ENCODE measurements at regions not wholly inside any gene's neighbourhood (a gene's known extent, or its start where the extent isn't known, plus 50 kb on each side); places are given as distances from the start of the nearest gene placed in this dataset.
A peak's percentile ranks its signal among the peaks of the same experiment; 100 is the strongest.
"Not testable (repeated sequence)": the region's sequence is repeated elsewhere in the genome, so short reads cannot be mapped to it uniquely, and the experiment has no call there.

- Histone ChIP-seq H3K9ac (ENCODE audit: low read length in 2 of 2) (no peak overlapping the region), H3K27ac (ENCODE audit: low read length) (no peak overlapping the region), H3K9me3 (ENCODE audit: control insufficient read depth in 2 of 2, low read length in 2 of 2) (peaks cover 4 to 13% of the 10 kb centered on the region in 2 donors), H3K4me3 (ENCODE audit: low read length in 2 of 2) (no peak overlapping the region), H3K36me3 (ENCODE audit: control insufficient read depth in 2 of 2, insufficient read depth in 2 of 2, low read length in 2 of 2) (no peaks in the 10 kb centered on the region), H3K27me3 (ENCODE audit: control insufficient read depth in 1 of 2, insufficient read depth in 2 of 2, low read length in 2 of 2) (no peaks in the 10 kb centered on the region), H3K4me1 (ENCODE audit: control insufficient read depth, insufficient read depth, low read length) (peaks cover 7% of the 10 kb centered on the region)
Observed at GRCh38 chr2:238521870-238522269, 95.1 kb downstream of the ASB1 start.

- Histone ChIP-seq H3K9me3 (ENCODE audit: control insufficient read depth in 2 of 2, low read length in 2 of 2) (peaks cover 0 to 3% of the 10 kb centered on the region in 2 donors), H3K9ac (ENCODE audit: low read length in 2 of 2) (peak overlapping the region in 1 of 2 donors; percentile 45), H3K27ac (ENCODE audit: low read length) (peak overlapping the region; percentile 69), H3K4me3 (ENCODE audit: low read length in 2 of 2) (peak overlapping the region in 1 of 2 donors; percentile 55), H3K36me3 (ENCODE audit: control insufficient read depth in 2 of 2, insufficient read depth in 2 of 2, low read length in 2 of 2) (no peaks in the 10 kb centered on the region), H3K27me3 (ENCODE audit: control insufficient read depth in 1 of 2, insufficient read depth in 2 of 2, low read length in 2 of 2) (no peaks in the 10 kb centered on the region), H3K4me1 (ENCODE audit: control insufficient read depth, insufficient read depth, low read length) (peaks cover 12% of the 10 kb centered on the region)
Observed at GRCh38 chr2:238523158-238524110, 96.7 kb downstream of the ASB1 start.

DNA sequence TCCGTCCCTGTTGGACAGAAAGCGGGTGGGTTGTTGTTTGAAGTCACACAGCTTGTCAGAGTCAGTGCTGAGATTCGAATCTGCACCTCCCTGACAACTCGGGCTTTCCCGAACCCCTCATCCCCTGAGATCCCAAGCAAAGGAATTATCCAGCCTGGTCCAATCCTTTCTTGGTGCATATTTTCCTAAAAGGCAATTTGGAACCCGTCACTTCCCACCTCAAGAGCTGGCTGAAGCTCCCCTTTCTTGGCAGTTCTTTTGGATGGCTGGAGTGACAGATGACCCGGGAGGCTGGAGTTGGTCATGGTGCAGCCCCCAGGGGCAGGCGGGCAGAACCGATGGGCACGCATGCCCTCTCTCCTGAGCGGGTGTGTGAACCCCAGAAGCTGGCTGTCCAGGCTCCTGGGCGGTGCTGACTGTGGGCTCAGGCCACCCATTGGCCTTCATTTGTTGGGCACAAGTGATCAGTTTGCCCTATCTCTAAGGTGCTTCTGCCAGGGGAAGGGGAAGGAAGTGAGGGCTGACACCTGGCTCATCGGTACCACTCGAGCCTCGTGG is 97.8 kb downstream of the ASB1 start:
- Histone ChIP-seq H3K4me1 (ENCODE audit: control insufficient read depth, insufficient read depth, low read length) (peaks cover 22% of the 10 kb centered on the region), H3K27me3 (ENCODE audit: control insufficient read depth in 1 of 2, insufficient read depth in 2 of 2, low read length in 2 of 2) (no peaks in the 10 kb centered on the region), H3K36me3 (ENCODE audit: control insufficient read depth in 2 of 2, insufficient read depth in 2 of 2, low read length in 2 of 2) (no peaks in the 10 kb centered on the region)

DNA sequence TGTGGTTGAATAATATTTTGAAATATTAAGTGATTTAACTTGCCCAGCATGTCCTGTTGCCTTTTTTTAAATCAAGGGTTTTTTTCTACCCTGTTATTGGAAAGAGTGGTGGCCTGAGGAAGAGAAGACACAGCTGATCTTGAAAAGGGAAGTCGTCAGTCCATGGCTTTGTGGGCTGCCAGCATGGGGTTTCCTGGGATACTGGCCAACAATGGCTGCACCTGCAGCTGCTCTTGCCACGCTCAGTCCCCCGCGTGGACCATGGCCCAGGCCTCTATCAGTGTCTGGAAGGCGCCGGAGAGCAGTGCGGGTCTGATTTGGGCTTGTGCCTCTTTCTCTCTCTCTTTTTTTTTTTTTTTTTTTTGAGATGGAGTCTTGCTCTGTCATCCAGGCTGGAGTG is 99.3 kb downstream of the ASB1 start:
- H3K9me3 ChIP-seq (ENCODE audit: control insufficient read depth in 2 of 2, low read length in 2 of 2), result no peaks in the 10 kb centered on the region
- H3K4me1 ChIP-seq (ENCODE audit: control insufficient read depth, insufficient read depth, low read length), result peaks cover 24% of the 10 kb centered on the region
- no peaks in the 10 kb centered on the region for H3K27me3 ChIP-seq (ENCODE audit: control insufficient read depth in 1 of 2, insufficient read depth in 2 of 2, low read length in 2 of 2)
- no peak overlapping the region for H3K4me3 ChIP-seq (ENCODE audit: low read length in 2 of 2)
- no peak overlapping the region for H3K27ac ChIP-seq (ENCODE audit: low read length)
- H3K36me3 ChIP-seq (ENCODE audit: control insufficient read depth in 2 of 2, insufficient read depth in 2 of 2, low read length in 2 of 2), result no peaks in the 10 kb centered on the region
- H3K9ac ChIP-seq (ENCODE audit: low read length in 2 of 2), result no peak overlapping the region

More for the DNA sequence above, 97.8 kb downstream of the ASB1 start:
- Histone ChIP-seq H3K9me3 (ENCODE audit: control insufficient read depth in 2 of 2, low read length in 2 of 2) (no peaks in the 10 kb centered on the region), H3K4me3 (ENCODE audit: low read length in 2 of 2) (no peak overlapping the region), H3K9ac (ENCODE audit: low read length in 2 of 2) (no peak overlapping the region), H3K27ac (ENCODE audit: low read length) (peak overlapping the region; percentile 69)

DNA sequence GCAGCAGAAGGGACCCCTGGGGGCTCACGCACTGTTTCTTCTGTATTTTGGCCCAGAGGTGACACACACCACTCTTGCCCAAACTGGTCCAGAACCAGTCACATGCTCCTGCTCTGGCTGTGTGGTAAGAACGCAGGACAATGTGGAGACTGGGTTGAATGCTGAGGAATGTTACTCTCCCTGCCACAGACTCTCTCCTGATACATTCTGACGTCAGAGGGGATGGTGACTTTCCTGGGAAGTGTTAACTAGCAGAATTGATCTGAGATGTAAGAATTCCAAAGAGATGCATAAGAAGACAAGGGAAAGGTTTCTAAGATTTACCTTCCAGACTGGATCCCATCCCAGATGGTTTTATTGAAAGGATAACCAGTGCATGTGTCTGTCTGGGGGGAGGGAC is 100.8 kb downstream of the ASB1 start:
- H3K9ac ChIP-seq (ENCODE audit: low read length in 2 of 2), result no peak overlapping the region
- H3K4me1 ChIP-seq (ENCODE audit: control insufficient read depth, insufficient read depth, low read length), result peaks cover 24% of the 10 kb centered on the region
- H3K4me3 ChIP-seq (ENCODE audit: low read length in 2 of 2), result no peak overlapping the region

DNA sequence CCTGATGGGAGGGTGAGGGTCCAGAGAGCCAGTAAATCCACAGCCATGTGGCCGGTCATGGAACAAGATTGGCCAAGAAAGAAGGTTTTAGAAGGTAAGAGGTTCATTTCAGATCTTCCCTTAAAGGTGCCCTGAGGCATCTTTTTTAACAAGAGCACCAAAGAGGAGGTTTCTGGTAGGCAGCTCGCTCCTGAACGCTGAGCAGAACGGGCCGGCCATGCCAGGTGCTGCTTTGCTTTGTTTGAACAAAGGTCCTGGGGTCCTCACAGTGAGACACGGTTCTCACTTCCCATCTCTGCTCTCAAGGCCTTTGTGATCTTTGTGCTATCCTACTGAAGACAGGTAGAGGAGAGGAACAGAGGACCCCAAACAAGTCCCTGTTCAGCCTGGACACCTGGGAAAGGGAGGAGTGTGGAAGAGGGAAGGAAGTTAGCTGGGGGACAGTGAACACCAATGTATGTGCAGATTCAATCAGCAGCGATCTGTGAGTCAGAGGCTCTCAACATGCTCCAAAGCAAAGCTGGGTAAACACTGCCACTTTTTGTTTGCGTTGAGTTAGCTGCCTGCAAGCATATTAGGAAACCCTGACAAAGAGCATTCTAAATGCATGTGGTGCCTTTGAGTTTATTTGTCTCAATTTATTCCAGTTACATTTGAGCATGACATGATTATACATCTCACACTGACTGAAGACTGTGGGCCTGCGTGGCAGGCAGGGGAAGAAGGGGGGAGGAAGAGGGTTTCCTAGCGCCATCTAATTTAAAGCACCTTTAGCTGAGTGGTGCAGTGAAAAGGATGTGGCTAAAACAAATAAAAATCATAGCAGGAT is 102.4 kb downstream of the ASB1 start:
- H3K27me3 ChIP-seq (ENCODE audit: control insufficient read depth in 1 of 2, insufficient read depth in 2 of 2, low read length in 2 of 2), result no peaks in the 10 kb centered on the region
- no peak overlapping the region for H3K4me3 ChIP-seq (ENCODE audit: low read length in 2 of 2)

More for the DNA sequence above, 100.8 kb downstream of the ASB1 start:
- Histone ChIP-seq H3K36me3 (ENCODE audit: control insufficient read depth in 2 of 2, insufficient read depth in 2 of 2, low read length in 2 of 2) (no peaks in the 10 kb centered on the region), H3K27me3 (ENCODE audit: control insufficient read depth in 1 of 2, insufficient read depth in 2 of 2, low read length in 2 of 2) (no peaks in the 10 kb centered on the region), H3K27ac (ENCODE audit: low read length) (no peak overlapping the region), H3K9me3 (ENCODE audit: control insufficient read depth in 2 of 2, low read length in 2 of 2) (no peaks in the 10 kb centered on the region)

GRCh38 chr2:238531017-238531645 is 104.4 kb downstream of the ASB1 start:
- peaks cover 18% of the 10 kb centered on the region for H3K4me1 ChIP-seq (ENCODE audit: control insufficient read depth, insufficient read depth, low read length)
- not testable (repeated sequence) for H3K9me3 ChIP-seq (ENCODE audit: control insufficient read depth in 2 of 2, low read length in 2 of 2); H3K36me3 ChIP-seq (ENCODE audit: control insufficient read depth in 2 of 2, insufficient read depth in 2 of 2, low read length in 2 of 2); H3K9ac ChIP-seq (ENCODE audit: low read length in 2 of 2); H3K27me3 ChIP-seq (ENCODE audit: control insufficient read depth in 1 of 2, insufficient read depth in 2 of 2, low read length in 2 of 2); H3K4me3 ChIP-seq (ENCODE audit: low read length in 2 of 2); H3K27ac ChIP-seq (ENCODE audit: low read length)

More for the DNA sequence above, 102.4 kb downstream of the ASB1 start:
- Histone ChIP-seq H3K9ac (ENCODE audit: low read length in 2 of 2) (no peak overlapping the region), H3K4me1 (ENCODE audit: control insufficient read depth, insufficient read depth, low read length) (peaks cover 18% of the 10 kb centered on the region), H3K9me3 (ENCODE audit: control insufficient read depth in 2 of 2, low read length in 2 of 2) (no peaks in the 10 kb centered on the region), H3K27ac (ENCODE audit: low read length) (no peak overlapping the region), H3K36me3 (ENCODE audit: control insufficient read depth in 2 of 2, insufficient read depth in 2 of 2, low read length in 2 of 2) (no peaks in the 10 kb centered on the region)

DNA sequence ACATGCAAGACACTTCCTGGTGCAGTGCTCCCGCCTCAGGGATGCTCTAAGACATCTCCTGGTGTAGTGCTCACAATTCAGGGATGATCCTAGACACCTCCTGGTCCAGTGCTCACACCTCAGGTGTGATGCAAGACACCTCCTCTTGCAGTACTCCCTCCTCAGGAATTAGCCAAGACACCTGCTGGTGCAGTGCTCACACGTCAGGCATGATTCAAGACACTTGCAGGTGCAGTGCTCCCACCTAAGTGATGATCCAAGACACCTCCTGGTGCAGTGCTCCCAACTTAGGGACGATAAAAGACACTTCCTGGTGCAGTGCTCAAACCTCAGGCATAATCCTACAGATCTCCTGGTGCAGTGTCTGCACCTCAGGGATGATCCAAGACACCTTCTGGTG is 117.0 kb downstream of the ASB1 start:
- H3K4me3 ChIP-seq (ENCODE audit: low read length in 2 of 2); H3K27me3 ChIP-seq (ENCODE audit: control insufficient read depth in 1 of 2, insufficient read depth in 2 of 2, low read length in 2 of 2); H3K27ac ChIP-seq (ENCODE audit: low read length); H3K9me3 ChIP-seq (ENCODE audit: control insufficient read depth in 2 of 2, low read length in 2 of 2); H3K4me1 ChIP-seq (ENCODE audit: control insufficient read depth, insufficient read depth, low read length); H3K36me3 ChIP-seq (ENCODE audit: control insufficient read depth in 2 of 2, insufficient read depth in 2 of 2, low read length in 2 of 2); H3K9ac ChIP-seq (ENCODE audit: low read length in 2 of 2): not testable (repeated sequence)

- no peak overlapping the region for H3K27ac ChIP-seq (ENCODE audit: low read length)
- no peak overlapping the region for H3K9ac ChIP-seq (ENCODE audit: low read length in 2 of 2)
- H3K27me3 ChIP-seq (ENCODE audit: control insufficient read depth in 1 of 2, insufficient read depth in 2 of 2, low read length in 2 of 2), result no peaks in the 10 kb centered on the region
- H3K4me1 ChIP-seq (ENCODE audit: control insufficient read depth, insufficient read depth, low read length), result no peaks in the 10 kb centered on the region
- no peaks in the 10 kb centered on the region for H3K36me3 ChIP-seq (ENCODE audit: control insufficient read depth in 2 of 2, insufficient read depth in 2 of 2, low read length in 2 of 2)
- H3K9me3 ChIP-seq (ENCODE audit: control insufficient read depth in 2 of 2, low read length in 2 of 2), result peaks cover 0 to 3% of the 10 kb centered on the region in 2 donors
- no peak overlapping the region for H3K4me3 ChIP-seq (ENCODE audit: low read length in 2 of 2)
Observed at GRCh38 chr2:238548902-238549462, 122.3 kb downstream of the ASB1 start.

GRCh38 chr2:238549866-238550265 is 123.1 kb downstream of the ASB1 start:
- Histone ChIP-seq H3K4me3 (ENCODE audit: low read length in 2 of 2) (no peak overlapping the region), H3K27me3 (ENCODE audit: control insufficient read depth in 1 of 2, insufficient read depth in 2 of 2, low read length in 2 of 2) (no peaks in the 10 kb centered on the region), H3K36me3 (ENCODE audit: control insufficient read depth in 2 of 2, insufficient read depth in 2 of 2, low read length in 2 of 2) (no peaks in the 10 kb centered on the region), H3K9ac (ENCODE audit: low read length in 2 of 2) (no peak overlapping the region), H3K4me1 (ENCODE audit: control insufficient read depth, insufficient read depth, low read length) (no peaks in the 10 kb centered on the region), H3K27ac (ENCODE audit: low read length) (no peak overlapping the region), H3K9me3 (ENCODE audit: control insufficient read depth in 2 of 2, low read length in 2 of 2) (peaks cover 0 to 3% of the 10 kb centered on the region in 2 donors)
